SJCRH30 (cell line): ENCODE measurements at regions not wholly inside any gene's neighbourhood (a gene's known extent, or its start where the extent isn't known, plus 50 kb on each side); places are given as distances from the start of the nearest gene placed in this dataset.
"Not testable (repeated sequence)": the region's sequence is repeated elsewhere in the genome, so short reads cannot be mapped to it uniquely, and the experiment has no call there.

Source experiments
- DNase-seq, 2 experiments: peaks; one replicate each; pipeline ENCODE4 v3.0.0-alpha.2; 2015 to 2020
- H3K27ac ChIP-seq: fragments of 250-450 bp; sonication (Bioruptor Pico); 2 replicates; pipeline ENCODE4 v1.5.1; 2020; ENCODE audit warnings: mild to moderate bottlenecking, moderate library complexity
- H3K27me3 ChIP-seq: fragments of 250-450 bp; sonication (Bioruptor Pico); 2 replicates; pipeline ENCODE4 v1.5.1; 2020; ENCODE audit warnings: mild to moderate bottlenecking, moderate library complexity
- H3K36me3 ChIP-seq: fragments of 250-450 bp; sonication (Bioruptor Pico); 2 replicates; pipeline ENCODE4 v1.5.1; 2020; ENCODE audit warnings: mild to moderate bottlenecking, moderate library complexity
- H3K4me1 ChIP-seq: fragments of 250-450 bp; sonication (Bioruptor Pico); 2 replicates; pipeline ENCODE4 v1.5.1; 2020; ENCODE audit warnings: mild to moderate bottlenecking, moderate library complexity
- H3K4me3 ChIP-seq: fragments of 250-450 bp; sonication (Bioruptor Pico); 2 replicates; pipeline ENCODE4 v1.5.1; 2020; ENCODE audit warnings: mild to moderate bottlenecking, moderate library complexity
- H3K9me3 ChIP-seq: fragments of 250-450 bp; sonication (Bioruptor Pico); replicated peaks from 2 replicates; pipeline ENCODE4 v1.5.1; 2020; ENCODE audit warnings: mild to moderate bottlenecking, moderate library complexity

DNA sequence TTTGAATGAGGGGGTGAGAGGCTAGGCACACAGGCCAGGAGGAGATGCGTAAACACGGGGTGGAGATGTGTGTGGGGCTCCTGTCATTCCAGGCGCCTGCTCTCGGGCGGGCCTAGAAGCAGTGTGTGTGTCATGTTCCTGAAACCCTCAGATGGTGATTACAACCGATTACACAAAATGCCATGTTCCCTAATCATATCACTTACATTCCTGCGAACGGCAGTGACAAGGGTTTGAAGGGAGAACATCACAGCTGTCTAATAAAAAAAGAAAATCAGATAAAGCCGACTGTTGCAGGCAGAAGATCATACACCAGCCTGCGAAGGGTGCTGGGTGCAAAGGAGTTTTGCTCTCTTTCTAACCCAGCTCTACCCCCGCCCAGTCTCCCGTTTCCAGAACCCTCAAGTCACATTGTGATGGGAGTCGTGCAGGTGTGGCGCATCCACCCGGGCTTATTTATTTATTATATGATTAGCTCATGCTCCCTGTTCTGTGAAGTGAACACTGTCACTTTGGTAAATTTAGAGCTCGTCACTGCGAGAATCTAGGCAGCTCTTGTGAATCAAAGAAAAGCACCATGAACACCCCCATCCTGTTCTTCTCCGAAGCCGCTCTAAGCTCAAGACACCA is 140.3 kb downstream of the NR2F2 start:
- H3K4me3 ChIP-seq = no peak overlapping the region
- no peak for DNase-seq
- no peak overlapping the region for H3K27ac ChIP-seq
- 0 out of 2 replicates have a peak, but pooled peaks cover 4% of the 10 kb centered on the region for H3K27me3 ChIP-seq
- no peaks in the 10 kb centered on the region for H3K36me3 ChIP-seq
- H3K4me1 ChIP-seq = no peaks in the 10 kb centered on the region; the same call in 1 of the 2 replicates
- no peaks in the 10 kb centered on the region for H3K9me3 ChIP-seq

DNA sequence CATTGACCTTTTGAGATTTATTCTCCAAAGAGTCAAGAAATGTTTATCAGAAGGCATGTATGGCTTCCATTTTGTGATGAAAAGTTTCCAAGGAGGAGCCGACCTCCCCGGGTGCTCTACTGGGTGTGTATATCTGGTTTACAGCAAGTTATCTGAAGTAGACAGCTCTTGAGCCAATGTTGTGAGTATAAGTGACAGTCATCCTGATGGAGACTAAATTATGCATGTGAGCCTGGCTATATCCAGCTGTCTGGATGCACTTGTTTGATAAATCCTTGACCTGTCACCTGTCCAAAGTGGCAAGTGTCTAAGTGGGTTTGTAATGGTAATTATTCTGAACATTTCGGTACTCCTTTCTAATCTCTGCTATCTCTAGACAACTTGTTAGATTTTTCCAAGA is 142.2 kb downstream of the NR2F2 start:
- H3K4me1 ChIP-seq = no peaks in the 10 kb centered on the region; the same call in 1 of the 2 replicates
- H3K36me3 ChIP-seq = no peaks in the 10 kb centered on the region
- no peaks in the 10 kb centered on the region for H3K27me3 ChIP-seq
- H3K27ac ChIP-seq = no peak overlapping the region
- no peak overlapping the region for H3K4me3 ChIP-seq
- no peaks in the 10 kb centered on the region for H3K9me3 ChIP-seq
- DNase-seq = no peak

DNA sequence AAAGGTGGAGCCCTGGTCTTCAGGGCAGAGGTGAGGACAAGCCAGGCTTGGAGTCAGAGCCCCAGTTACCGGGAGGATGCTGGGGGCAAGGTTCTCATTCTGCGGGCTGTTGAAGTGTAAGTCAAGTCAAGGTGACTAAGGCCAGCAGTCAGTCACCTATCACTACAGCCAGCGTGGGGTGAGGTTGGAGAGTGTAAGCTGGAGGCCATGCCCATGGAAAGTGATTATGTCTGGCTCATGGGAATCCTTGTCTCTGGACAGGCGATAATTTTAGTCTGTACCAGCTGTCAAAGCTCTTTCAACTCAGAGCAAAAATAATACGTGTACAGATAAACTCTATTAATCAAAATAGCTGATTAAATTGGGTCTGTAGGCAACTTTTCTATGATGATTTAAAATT is 143.1 kb downstream of the NR2F2 start:
- no peak overlapping the region for H3K4me3 ChIP-seq
- DNase-seq = no peak

DNA sequence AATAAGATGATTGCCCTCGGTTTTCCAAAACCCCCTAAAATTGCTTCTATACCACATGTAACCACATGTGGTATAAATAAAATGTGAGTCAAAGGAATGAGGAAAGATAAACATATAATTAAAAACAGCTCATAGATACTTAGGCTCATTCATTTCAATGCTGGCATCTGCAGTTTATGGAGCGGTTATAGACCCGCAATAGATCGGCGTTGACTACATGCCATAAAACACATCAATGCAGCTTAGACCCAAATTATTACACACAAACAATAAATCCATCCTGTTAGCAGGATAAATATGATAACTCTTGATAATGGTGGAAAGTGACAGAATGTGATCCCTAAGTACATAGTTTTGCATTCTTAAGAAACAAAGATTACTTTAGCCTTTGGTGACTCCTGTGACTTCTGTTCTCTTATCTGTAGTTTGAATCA is 143.7 kb downstream of the NR2F2 start:
- H3K4me3 ChIP-seq = no peak overlapping the region
- H3K27me3 ChIP-seq = no peaks in the 10 kb centered on the region
- H3K27ac ChIP-seq = no peak overlapping the region
- H3K36me3 ChIP-seq = no peaks in the 10 kb centered on the region
- H3K4me1 ChIP-seq = no peaks in the 10 kb centered on the region; the same call in 1 of the 2 replicates
- no peak for DNase-seq
- H3K9me3 ChIP-seq = no peaks in the 10 kb centered on the region

More for the DNA sequence above, 143.1 kb downstream of the NR2F2 start:
- H3K27ac ChIP-seq = no peak overlapping the region
- H3K4me1 ChIP-seq = no peaks in the 10 kb centered on the region; the same call in 1 of the 2 replicates
- H3K27me3 ChIP-seq = no peaks in the 10 kb centered on the region
- H3K36me3 ChIP-seq = no peaks in the 10 kb centered on the region
- no peaks in the 10 kb centered on the region for H3K9me3 ChIP-seq

DNA sequence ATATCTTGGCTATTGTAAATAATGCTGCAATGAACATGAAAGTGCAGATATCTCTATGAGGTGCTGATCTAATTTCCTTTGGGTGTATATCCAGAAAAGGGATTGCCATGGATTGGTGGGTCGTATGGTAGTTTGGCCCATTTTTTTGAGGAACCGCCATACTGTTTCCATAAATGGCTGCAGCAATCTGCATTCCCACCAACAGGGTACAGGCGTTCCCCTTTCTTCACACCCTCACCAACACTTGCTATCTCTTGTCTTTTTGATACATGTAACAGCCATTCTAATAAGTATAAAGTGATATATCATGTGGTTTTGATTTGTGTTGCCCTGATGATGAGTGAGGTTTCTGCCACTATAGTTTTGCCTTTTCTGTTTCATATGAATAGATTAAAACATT is 146.7 kb downstream of the NR2F2 start:
- H3K9me3 ChIP-seq = no peaks in the 10 kb centered on the region
- no peaks in the 10 kb centered on the region for H3K4me1 ChIP-seq
- no peaks in the 10 kb centered on the region for H3K36me3 ChIP-seq
- H3K4me3 ChIP-seq = no peak overlapping the region
- H3K27me3 ChIP-seq = no peaks in the 10 kb centered on the region
- H3K27ac ChIP-seq = no peak overlapping the region
- DNase-seq = no peak

DNA sequence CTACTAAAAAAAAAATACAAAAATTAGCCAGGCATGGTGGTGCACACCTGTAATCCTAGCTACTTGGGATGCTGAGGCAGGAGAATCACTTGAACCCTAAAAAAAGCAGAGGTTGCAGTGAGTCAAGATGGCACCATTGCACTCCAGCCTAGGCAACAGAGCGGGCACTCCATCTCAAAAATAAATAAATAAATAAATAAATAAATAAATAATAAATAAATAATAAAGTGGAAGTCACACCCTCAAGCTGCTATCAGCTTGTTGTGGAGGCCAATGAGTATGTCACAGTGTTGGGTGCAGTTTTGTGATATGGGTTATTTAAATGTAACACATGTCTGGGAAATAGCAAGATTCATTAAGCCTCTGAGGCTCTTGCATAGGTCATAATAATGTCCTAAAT is 153.9 kb downstream of the NR2F2 start:
- H3K4me1 ChIP-seq, H3K36me3 ChIP-seq, H3K27ac ChIP-seq, H3K27me3 ChIP-seq, DNase-seq, H3K4me3 ChIP-seq, H3K9me3 ChIP-seq: not testable (repeated sequence)

DNA sequence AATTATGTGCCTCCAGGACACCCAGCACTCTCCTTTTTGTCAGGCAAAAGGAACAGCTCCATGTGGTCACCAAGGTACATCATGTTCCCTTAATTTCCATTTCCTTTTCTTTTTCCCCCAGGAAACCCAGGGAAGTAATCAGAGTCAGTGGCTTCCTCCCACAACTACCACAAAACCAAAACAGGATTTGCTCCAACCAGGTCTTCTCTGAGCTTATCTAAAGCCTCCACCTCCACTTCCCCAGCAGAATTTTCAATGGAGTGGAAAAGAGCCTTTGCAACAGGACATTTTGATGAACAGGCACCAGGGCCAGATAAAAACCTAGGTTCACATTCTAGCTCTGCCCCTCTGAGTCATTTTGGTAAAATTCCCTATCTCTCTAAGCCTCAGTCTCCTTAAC is 154.3 kb downstream of the NR2F2 start:
- Histone ChIP-seq H3K4me3 (no peak overlapping the region), H3K27me3 (no peaks in the 10 kb centered on the region), H3K36me3 (no peaks in the 10 kb centered on the region), H3K9me3 (no peaks in the 10 kb centered on the region), H3K27ac (no peak overlapping the region), H3K4me1 (no peaks in the 10 kb centered on the region)
- DNase-seq = no peak

DNA sequence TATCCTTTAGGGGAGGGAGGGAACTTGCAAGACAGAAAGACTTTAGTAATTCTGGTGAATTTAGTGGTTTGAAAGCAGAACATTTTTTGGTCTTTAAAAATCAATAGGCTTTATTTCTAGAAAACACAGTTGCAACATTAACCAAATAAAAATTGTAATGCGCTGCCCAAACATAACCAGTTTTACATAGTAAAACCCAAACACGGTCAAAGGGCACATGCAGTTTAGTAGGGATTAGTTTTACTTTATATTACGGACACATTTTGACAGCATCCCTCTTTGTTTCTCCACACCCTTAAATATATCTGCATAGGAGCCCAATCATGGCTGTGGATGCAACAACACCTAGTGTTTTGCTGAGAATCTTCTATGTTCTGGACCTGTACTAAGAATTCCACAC is 156.7 kb downstream of the NR2F2 start:
- no peak for DNase-seq
- Histone ChIP-seq H3K9me3 (no peaks in the 10 kb centered on the region), H3K4me3 (no peak overlapping the region)

DNA sequence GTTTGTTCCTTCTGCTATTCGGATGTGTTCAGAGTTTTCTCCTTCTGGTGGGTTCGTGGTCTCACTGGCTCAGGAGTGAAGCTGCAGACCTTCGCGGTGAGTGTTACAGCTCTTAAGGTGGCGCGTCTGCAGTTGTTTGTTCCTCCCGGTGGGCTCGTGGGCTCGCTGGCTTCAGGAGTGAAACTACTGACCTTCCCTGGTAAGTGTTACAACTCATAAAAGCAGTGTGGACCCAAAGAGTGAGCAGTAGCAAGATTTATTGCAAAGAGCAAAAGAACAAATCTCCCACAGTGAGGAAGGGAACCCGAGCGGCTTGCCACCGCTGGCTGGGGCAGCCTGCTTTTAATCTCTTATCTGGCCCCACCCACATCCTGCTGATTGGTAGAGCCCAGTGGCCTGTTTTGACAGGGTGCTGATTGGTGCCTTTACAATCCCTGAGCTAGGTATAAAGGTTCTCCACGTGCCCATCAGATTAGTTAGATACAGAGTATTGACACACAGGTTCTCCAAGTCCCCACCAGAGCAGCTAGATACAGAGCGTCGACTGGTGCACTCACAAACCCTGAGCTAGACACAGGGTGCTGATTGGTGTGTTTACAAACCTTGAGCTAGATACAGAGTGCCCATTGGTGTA is 160.7 kb downstream of the NR2F2 start:
- not testable (repeated sequence) for H3K27ac ChIP-seq, DNase-seq, H3K4me3 ChIP-seq, H3K36me3 ChIP-seq, H3K4me1 ChIP-seq, H3K27me3 ChIP-seq, H3K9me3 ChIP-seq

More for the DNA sequence above, 156.7 kb downstream of the NR2F2 start:
- Histone ChIP-seq H3K27ac (no peak overlapping the region), H3K27me3 (no peaks in the 10 kb centered on the region), H3K4me1 (no peaks in the 10 kb centered on the region), H3K36me3 (no peaks in the 10 kb centered on the region; the same call in 1 of the 2 replicates)

DNA sequence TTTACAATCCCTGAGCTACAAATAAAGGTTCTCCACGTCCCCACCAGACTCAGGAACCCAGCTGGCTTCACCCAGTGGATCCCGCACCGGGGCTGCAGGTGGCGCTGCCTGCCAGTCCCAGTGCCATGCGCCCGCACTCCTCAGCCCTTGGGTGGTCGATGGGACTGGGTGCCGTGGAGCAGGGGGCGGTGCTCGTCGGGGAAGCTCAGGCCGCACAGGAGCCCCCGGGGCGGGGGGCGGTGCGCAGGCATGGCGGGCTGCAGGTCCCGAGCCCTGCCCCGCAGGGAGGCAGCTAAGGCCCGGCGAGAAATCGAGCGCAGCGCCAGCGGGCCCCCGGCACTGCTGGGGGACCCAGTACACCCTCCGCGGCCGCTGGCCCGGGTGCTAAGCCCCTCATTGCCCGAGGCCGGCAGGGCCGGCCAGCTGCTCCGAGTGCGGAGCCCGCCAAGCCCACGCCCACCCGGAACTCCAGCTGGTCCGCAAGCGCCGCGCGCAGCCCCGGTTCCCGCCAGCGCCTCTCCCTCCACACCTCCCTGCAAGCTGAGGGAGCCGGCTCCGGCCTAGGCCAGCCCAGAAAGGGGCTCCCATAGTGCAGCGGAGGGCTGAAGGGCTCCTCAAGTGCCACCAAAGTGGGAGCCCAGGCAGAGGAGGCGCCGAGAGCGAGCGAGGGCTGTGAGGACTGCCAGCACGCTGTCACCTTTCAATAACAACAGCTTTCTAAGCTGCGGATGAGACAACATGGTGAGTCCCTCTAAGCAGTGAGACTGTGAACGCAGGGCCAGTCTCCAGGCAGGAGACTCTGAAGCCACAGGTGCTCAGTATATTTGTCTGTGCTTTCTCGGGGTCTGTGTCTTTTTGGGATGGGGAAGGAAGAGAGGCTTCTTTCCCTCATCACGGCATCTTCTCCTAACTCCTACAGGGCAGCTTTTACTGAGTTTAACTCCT is 161.5 kb downstream of the NR2F2 start:
- H3K4me1 ChIP-seq, H3K36me3 ChIP-seq, H3K4me3 ChIP-seq, H3K27ac ChIP-seq, H3K9me3 ChIP-seq, H3K27me3 ChIP-seq, DNase-seq: not testable (repeated sequence)

DNA sequence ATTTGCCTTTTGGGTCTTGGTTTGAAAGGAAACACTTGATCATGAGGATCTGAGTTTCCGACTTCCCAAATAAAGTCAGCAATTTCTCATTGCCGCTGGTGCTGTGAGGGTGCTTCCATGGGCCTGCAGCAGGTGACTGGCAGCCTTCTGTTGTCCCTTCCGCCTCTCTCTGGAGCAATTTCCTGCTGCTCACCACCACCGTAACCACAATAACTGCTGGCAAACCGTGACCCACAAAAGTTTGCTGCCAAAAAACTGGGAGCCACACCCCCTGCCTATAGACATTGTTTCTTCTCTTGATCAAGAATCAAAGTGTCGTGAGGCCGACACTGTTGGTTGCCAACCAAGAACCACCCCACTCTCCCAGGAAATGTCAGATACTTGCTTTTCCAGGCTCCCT is 164.0 kb downstream of the NR2F2 start:
- DNase-seq = peak in 1 of 2 experiments; percentile 3
- 0 out of 2 replicates have a peak, but pooled peaks cover 4% of the 10 kb centered on the region for H3K4me1 ChIP-seq
- H3K27me3 ChIP-seq = no peaks in the 10 kb centered on the region

DNA sequence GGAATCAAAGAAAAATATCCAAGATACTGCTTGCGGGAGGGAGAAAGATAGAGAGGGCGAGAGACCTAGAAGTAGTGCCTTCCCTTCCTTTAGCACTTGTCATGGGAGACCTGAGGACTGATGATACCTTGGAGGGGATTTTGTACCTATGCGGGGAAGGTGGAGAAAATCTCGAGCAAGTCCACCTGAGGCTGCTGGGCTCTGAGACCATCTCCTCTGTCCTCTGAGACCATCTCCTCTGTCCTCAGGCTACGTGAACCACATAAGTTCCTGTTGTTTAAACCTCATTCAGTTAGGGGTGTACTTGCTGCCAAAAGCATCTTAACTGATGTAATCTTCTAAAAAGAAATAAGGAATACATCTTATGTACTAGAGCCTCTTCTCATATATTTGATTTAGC is 164.9 kb downstream of the NR2F2 start:
- H3K27me3 ChIP-seq = no peaks in the 10 kb centered on the region
- H3K4me3 ChIP-seq = no peak overlapping the region
- H3K27ac ChIP-seq = no peak overlapping the region
- no peaks in the 10 kb centered on the region for H3K9me3 ChIP-seq
- H3K4me1 ChIP-seq = 0 out of 2 replicates have a peak, but pooled peaks cover 4% of the 10 kb centered on the region
- no peaks in the 10 kb centered on the region; the same call in 1 of the 2 replicates for H3K36me3 ChIP-seq
- no peak for DNase-seq

More for the DNA sequence above, 164.0 kb downstream of the NR2F2 start:
- Histone ChIP-seq H3K9me3 (no peaks in the 10 kb centered on the region), H3K4me3 (no peak overlapping the region), H3K27ac (no peak overlapping the region), H3K36me3 (no peaks in the 10 kb centered on the region; the same call in 1 of the 2 replicates)

DNA sequence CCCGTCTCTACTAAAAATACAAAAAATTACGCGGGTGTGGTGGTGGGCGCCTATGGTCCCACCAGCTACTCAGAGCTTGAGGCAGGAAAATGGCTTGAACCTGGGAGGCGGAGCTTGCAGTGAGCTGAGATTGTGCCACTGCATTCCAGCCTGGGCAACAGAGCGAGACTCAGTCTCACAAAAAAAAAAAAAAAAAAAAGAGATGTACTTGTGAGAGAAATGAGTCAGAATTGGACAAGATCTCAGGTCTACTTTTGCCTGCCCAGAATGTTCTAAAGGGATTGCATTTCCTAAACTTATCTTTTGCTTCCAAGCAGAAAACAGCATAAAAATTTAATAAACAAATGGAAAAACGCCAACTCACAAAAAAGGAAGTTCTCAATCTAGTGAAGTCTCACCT is 167.5 kb downstream of the NR2F2 start:
- no peaks in the 10 kb centered on the region for H3K27me3 ChIP-seq
- H3K27ac ChIP-seq = no peak overlapping the region
- no peak for DNase-seq
- H3K4me1 ChIP-seq = 0 out of 2 replicates have a peak, but pooled peaks cover 4% of the 10 kb centered on the region
- H3K36me3 ChIP-seq = no peaks in the 10 kb centered on the region
- H3K4me3 ChIP-seq = no peak overlapping the region
- no peaks in the 10 kb centered on the region for H3K9me3 ChIP-seq

DNA sequence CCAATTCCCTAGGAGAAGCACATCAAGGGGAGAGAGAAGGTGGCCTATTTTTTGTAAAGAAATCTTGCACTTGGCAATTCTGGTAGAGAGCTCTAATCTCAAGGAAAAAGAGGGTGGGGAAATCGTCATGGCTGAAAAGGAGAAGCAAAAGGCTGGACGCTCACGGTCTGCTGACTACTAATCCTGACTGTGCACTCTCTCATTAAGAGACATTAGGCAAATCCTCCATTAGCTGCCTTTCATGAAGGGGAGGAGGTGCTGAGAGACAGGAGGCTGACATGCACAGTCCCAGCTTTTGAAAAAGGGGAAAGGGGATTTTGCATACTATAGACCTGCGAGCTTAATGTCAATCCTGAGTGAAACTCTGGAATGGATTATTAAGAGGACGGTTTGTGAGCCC is 170.0 kb downstream of the NR2F2 start:
- Histone ChIP-seq H3K27ac (no peak overlapping the region), H3K36me3 (no peaks in the 10 kb centered on the region), H3K9me3 (no peaks in the 10 kb centered on the region), H3K4me1 (no peaks in the 10 kb centered on the region), H3K4me3 (no peak overlapping the region), H3K27me3 (no peaks in the 10 kb centered on the region)
- DNase-seq = no peak

DNA sequence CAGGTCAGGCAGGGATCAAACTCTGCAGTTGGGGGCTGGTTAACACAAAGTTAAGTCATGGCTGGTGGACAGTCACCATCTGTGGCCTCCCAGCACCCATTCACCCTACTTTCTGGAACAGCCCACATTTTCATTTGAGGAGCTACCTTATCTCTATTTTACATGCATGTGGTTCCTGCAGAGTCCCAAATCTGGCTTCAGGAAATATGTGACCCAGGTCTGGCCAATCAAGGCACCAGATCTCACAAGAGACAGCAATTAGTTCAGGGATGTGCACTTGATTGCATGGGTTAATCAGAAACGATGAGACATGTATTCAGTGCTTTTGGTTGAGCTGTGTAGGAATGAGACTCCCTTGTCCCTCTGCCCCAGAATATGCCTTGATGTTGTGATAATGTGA is 170.9 kb downstream of the NR2F2 start:
- Histone ChIP-seq H3K36me3 (no peaks in the 10 kb centered on the region), H3K27me3 (no peaks in the 10 kb centered on the region), H3K4me1 (no peaks in the 10 kb centered on the region), H3K9me3 (no peaks in the 10 kb centered on the region), H3K27ac (no peak overlapping the region), H3K4me3 (no peak overlapping the region)
- no peak for DNase-seq
